HG02798 (cell line): ENCODE measurements at regions not wholly inside any gene's neighbourhood (a gene's known extent, or its start where the extent isn't known, plus 50 kb on each side); places are given as distances from the start of the nearest gene placed in this dataset.
"Not testable (repeated sequence)": the region's sequence is repeated elsewhere in the genome, so short reads cannot be mapped to it uniquely, and the experiment has no call there.

Source experiments
- ATAC-seq: cut with Tn5 transposase; IDR thresholded peaks from one replicate; pipeline ENCODE4 v1.9.1; 2021; ENCODE audit warnings: mild to moderate bottlenecking; ENCODE audit not compliant: unreplicated experiment, poor library complexity

- not testable (repeated sequence) for ATAC-seq
Observed at GRCh38 chr12:131625966-131626722, 84.7 kb upstream of the SFSWAP start.

GRCh38 chr12:131627151-131628022 is 83.5 kb upstream of the SFSWAP start:
- not testable (repeated sequence) for ATAC-seq

GRCh38 chr12:131628023-131628740 is 82.7 kb upstream of the SFSWAP start:
- no peak for ATAC-seq

GRCh38 chr12:131628766-131629448 is 82.0 kb upstream of the SFSWAP start:
- no peak for ATAC-seq

GRCh38 chr12:131631230-131631629 is 79.7 kb upstream of the SFSWAP start:
- no peak for ATAC-seq

- ATAC-seq, result not testable (repeated sequence)
Observed at GRCh38 chr12:131631889-131632651, 78.8 kb upstream of the SFSWAP start.

- ATAC-seq, result not testable (repeated sequence)
Observed at GRCh38 chr12:131632652-131633023, 78.3 kb upstream of the SFSWAP start.

- not testable (repeated sequence) for ATAC-seq
Observed at GRCh38 chr12:131633610-131634009, 77.3 kb upstream of the SFSWAP start.

GRCh38 chr12:131634037-131634436 is 76.9 kb upstream of the SFSWAP start:
- ATAC-seq, result no peak

- not testable (repeated sequence) for ATAC-seq
Observed at GRCh38 chr12:131635012-131635411, 75.9 kb upstream of the SFSWAP start.

- ATAC-seq, result no peak
Observed at GRCh38 chr12:131635491-131636122, 75.3 kb upstream of the SFSWAP start.

GRCh38 chr12:131636266-131636665 is 74.6 kb upstream of the SFSWAP start:
- ATAC-seq, result no peak

GRCh38 chr12:131636940-131637750 is 73.7 kb upstream of the SFSWAP start:
- no peak for ATAC-seq

GRCh38 chr12:131637986-131638385 is 72.9 kb upstream of the SFSWAP start:
- ATAC-seq, result no peak

GRCh38 chr12:131639270-131639940 is 71.5 kb upstream of the SFSWAP start:
- ATAC-seq, result no peak

- no peak for ATAC-seq
Observed at GRCh38 chr12:131640525-131640924, 70.4 kb upstream of the SFSWAP start.

GRCh38 chr12:131641315-131641714 is 69.6 kb upstream of the SFSWAP start:
- no peak for ATAC-seq

GRCh38 chr12:131642101-131642540 is 68.8 kb upstream of the SFSWAP start:
- ATAC-seq, result peak; percentile 62
